IMR-90 (cell line): ENCODE measurements at regions not wholly inside any gene's neighbourhood (a gene's known extent, or its start where the extent isn't known, plus 50 kb on each side); places are given as distances from the start of the nearest gene placed in this dataset.
"Not testable (repeated sequence)": the region's sequence is repeated elsewhere in the genome, so short reads cannot be mapped to it uniquely, and the experiment has no call there.

Experiments used
- ATAC-seq: fragments of 200-7000 bp; cut with Tn5 transposase; 2 replicates; pipeline ENCODE4 v1.9.1; 2020; ENCODE audit warnings: low read depth, mild to moderate bottlenecking, moderate library complexity
- BruUV-seq: library from RNA; stranded (reverse); fragments of 400-500 nt; replicated peaks from 2 replicates; lab custom pipeline; 2021; lab: Mats Ljungman, UMichigan
- CTCF ChIA-PET: fragments of 300-600 bp; formaldehyde crosslinking; extraction: SDS; loops from one replicate; lab custom pipeline; 2021; ENCODE audit warnings: antibody characterized with exemption; lab: Yijun Ruan, JAX
- POLR2A ChIA-PET: fragments of 300-600 bp; sonication (Branson Sonifier 250); formaldehyde crosslinking; loops from one replicate; lab custom pipeline; 2022; ENCODE audit warnings: antibody characterized with exemption; ENCODE audit not compliant: unreplicated experiment; lab: Charles Lee
- DNase-seq: peaks from one replicate; pipeline ENCODE4 v3.0.0; 2013
- H2AFZ ChIP-seq: replicated peaks from 2 replicates; pipeline ENCODE3; 2013; ENCODE audit warnings: low read length, mild to moderate bottlenecking; ENCODE audit not compliant: poor library complexity
- H2AK5ac ChIP-seq: 2 replicates; pipeline ENCODE4 v1.6.1; 2013; ENCODE audit warnings: low read depth, low read length, inconsistent platforms
- H2AK9ac ChIP-seq: replicated peaks from 2 replicates; pipeline ENCODE3; 2013; ENCODE audit warnings: mild to moderate bottlenecking, low read depth, low read length, moderate library complexity; ENCODE audit not compliant: poor library complexity
- H2BK120ac ChIP-seq: 2 replicates; pipeline ENCODE4 v1.6.1; 2013; ENCODE audit warnings: low read depth, low read length, inconsistent platforms
- H2BK15ac ChIP-seq: 3 replicates; pipeline ENCODE4 v1.6.1; 2013; ENCODE audit warnings: low read depth, low read length, inconsistent platforms
- H2BK20ac ChIP-seq: 2 replicates; pipeline ENCODE4 v1.6.1; 2013; ENCODE audit warnings: low read depth, mild to moderate bottlenecking, inconsistent platforms, low read length, moderate library complexity
- H2BK5ac ChIP-seq: 2 replicates; pipeline ENCODE4 v1.6.1; 2013; ENCODE audit warnings: mild to moderate bottlenecking, low read depth, low read length, inconsistent platforms; ENCODE audit not compliant: poor library complexity, severe bottlenecking
- H3K14ac ChIP-seq: replicated peaks from 2 replicates; pipeline ENCODE4 v1.6.1; 2013; ENCODE audit warnings: low read depth, low read length, inconsistent platforms
- H3K18ac ChIP-seq: 2 replicates; pipeline ENCODE4 v1.6.1; 2013; ENCODE audit warnings: low read depth, low read length, control low read depth
- H3K23ac ChIP-seq: 2 replicates; pipeline ENCODE4 v1.6.1; 2013; ENCODE audit warnings: low read depth, low read length, inconsistent platforms
- H3K27ac ChIP-seq: 2 replicates; pipeline ENCODE4 v1.5.1; 2013; ENCODE audit warnings: mild to moderate bottlenecking, control low read depth, low read length; ENCODE audit not compliant: insufficient read depth
- H3K27me3 ChIP-seq: 2 replicates; pipeline ENCODE4 v1.6.1; 2013; ENCODE audit warnings: low read length; ENCODE audit not compliant: control insufficient read depth, insufficient read depth
- H3K36me3 ChIP-seq: 2 replicates; pipeline ENCODE4 v1.6.1; 2013; ENCODE audit warnings: low read length, mixed read lengths; ENCODE audit not compliant: control insufficient read depth, insufficient read depth
- H3K4ac ChIP-seq: 2 replicates; pipeline ENCODE4 v1.6.1; 2013; ENCODE audit warnings: low read depth, low read length, inconsistent platforms
- H3K4me1 ChIP-seq: 2 replicates; pipeline ENCODE4 v1.6.1; 2013; ENCODE audit warnings: low read length, mixed read lengths; ENCODE audit not compliant: control insufficient read depth, insufficient read depth
- H3K4me2 ChIP-seq: 2 replicates; pipeline ENCODE4 v1.6.1; 2013; ENCODE audit warnings: low read depth, mild to moderate bottlenecking, control low read depth, low read length, moderate library complexity
- H3K4me3 ChIP-seq: 2 replicates; pipeline ENCODE4 v1.5.1; 2013; ENCODE audit warnings: low read depth, mild to moderate bottlenecking, control low read depth, low read length, moderate library complexity; ENCODE audit not compliant: insufficient read depth
- H3K56ac ChIP-seq: 2 replicates; pipeline ENCODE4 v1.6.1; 2013; ENCODE audit warnings: low read length, inconsistent platforms; ENCODE audit not compliant: insufficient read depth; ENCODE audit errors: extremely low read depth
- H3K79me1 ChIP-seq, 2 experiments: 2 replicates each; pipeline ENCODE4 v1.6.1; 2013; ENCODE audit warnings: low read length in 2 of 2, inconsistent platforms in 1 of 2, low read depth in 1 of 2
- H3K9ac ChIP-seq: 2 replicates; pipeline ENCODE4 v1.6.1; 2013; ENCODE audit warnings: low read depth, low read length, control low read depth
- H3K9me1 ChIP-seq: 2 replicates; pipeline ENCODE4 v1.6.1; 2013; ENCODE audit warnings: low read length, inconsistent platforms; ENCODE audit not compliant: insufficient read depth
- H3K9me3 ChIP-seq: 2 replicates; pipeline ENCODE4 v1.6.1; 2013; ENCODE audit warnings: low read length; ENCODE audit not compliant: control insufficient read depth, insufficient read depth
- H4K20me1 ChIP-seq: 2 replicates; pipeline ENCODE4 v1.6.1; 2013; ENCODE audit warnings: low read length, inconsistent platforms; ENCODE audit not compliant: insufficient read depth
- H4K5ac ChIP-seq: 2 replicates; pipeline ENCODE4 v1.6.1; 2013; ENCODE audit warnings: mild to moderate bottlenecking, low read depth, low read length, control low read depth
- H4K8ac ChIP-seq, 2 experiments: 2 replicates each; pipeline ENCODE4 v1.6.1; 2013; ENCODE audit warnings: low read depth in 2 of 2, low read length in 2 of 2, control low read depth in 1 of 2, inconsistent platforms in 1 of 2
- H4K91ac ChIP-seq: 2 replicates; pipeline ENCODE4 v1.6.1; 2013; ENCODE audit warnings: low read depth, low read length, inconsistent platforms; ENCODE audit not compliant: insufficient read depth
- WGBS, 2 experiments: methylation state at CpG; one replicate each; pipeline versions ENCODE4 v1.1.5 to v1.1.7; 2013; ENCODE audit warnings: missing lambda C conversion rate in 2 of 2; ENCODE audit not compliant: insufficient read length in 1 of 2; ENCODE audit errors: extremely low coverage in 2 of 2; 5-methylcytosine and 5-hydroxymethylcytosine counted together
- dilution Hi-C: fragments of 300-500 bp; cut with HindIII; formaldehyde crosslinking; loops from one replicate; pipeline ENCODE4 v1.14.3; 2018; ENCODE audit warnings: low sequenced_read_pairs; ENCODE audit not compliant: unreplicated experiment
- in situ Hi-C: fragments of 300-500 bp; cut with MboI; formaldehyde crosslinking; loops from 3 replicates; pipeline ENCODE4 v1.14.3; 2019; ENCODE audit warnings: low sequenced_read_pairs, inconsistent platforms, mixed read lengths
- intact Hi-C: fragments of 100-400 bp; cut with micrococcal nuclease; formaldehyde crosslinking; loops from 2 replicates; pipeline ENCODE4 v1.10.0; 2022

- H3K23ac ChIP-seq, in situ Hi-C loops, H4K91ac ChIP-seq, H3K27ac ChIP-seq, H3K9ac ChIP-seq, H3K14ac ChIP-seq, H2BK120ac ChIP-seq, H2BK5ac ChIP-seq, H3K9me1 ChIP-seq, H3K4me2 ChIP-seq, H3K4ac ChIP-seq, BruUV-seq, H3K27me3 ChIP-seq, intact Hi-C loops, H4K8ac ChIP-seq, H3K36me3 ChIP-seq, H2BK20ac ChIP-seq, H2AK9ac ChIP-seq, H3K56ac ChIP-seq, dilution Hi-C loops, H4K5ac ChIP-seq, H3K79me1 ChIP-seq, H2BK15ac ChIP-seq, DNase-seq, H3K18ac ChIP-seq, POLR2A ChIA-PET, ATAC-seq, CTCF ChIA-PET, H2AK5ac ChIP-seq, H4K20me1 ChIP-seq, H3K4me3 ChIP-seq, H3K4me1 ChIP-seq, H2AFZ ChIP-seq: not testable (repeated sequence)
- 59% methylated on average over 4 of the region's 4 CpGs; no CpG with 5 or more reads in 1 of the 2 experiments for WGBS, 2 experiments
- H3K9me3 ChIP-seq = peaks cover 76% of the 10 kb centered on the region
Observed at GRCh38 chr9:40912679-40913078, 215.8 kb downstream of the FOXD4L6 start.
